A172 (cell line): ENCODE measurements at regions not wholly inside any gene's neighbourhood (a gene's known extent, or its start where the extent isn't known, plus 50 kb on each side); places are given as distances from the start of the nearest gene placed in this dataset.
"Not testable (repeated sequence)": the region's sequence is repeated elsewhere in the genome, so short reads cannot be mapped to it uniquely, and the experiment has no call there.

Experiments
- DNase-seq: peaks from one replicate; pipeline ENCODE4 v3.0.0-alpha.2; 2015; ENCODE audit warnings: low spot score

GRCh38 chr11:95442531-95443050 lies 211.6 kb upstream of the SESN3 start:
- no peak for DNase-seq

- no peak for DNase-seq
Measured at GRCh38 chr11:95435628-95436353, 204.8 kb upstream of the SESN3 start.

- no peak for DNase-seq
Measured at GRCh38 chr11:95435192-95435591, 204.2 kb upstream of the SESN3 start.

DNA sequence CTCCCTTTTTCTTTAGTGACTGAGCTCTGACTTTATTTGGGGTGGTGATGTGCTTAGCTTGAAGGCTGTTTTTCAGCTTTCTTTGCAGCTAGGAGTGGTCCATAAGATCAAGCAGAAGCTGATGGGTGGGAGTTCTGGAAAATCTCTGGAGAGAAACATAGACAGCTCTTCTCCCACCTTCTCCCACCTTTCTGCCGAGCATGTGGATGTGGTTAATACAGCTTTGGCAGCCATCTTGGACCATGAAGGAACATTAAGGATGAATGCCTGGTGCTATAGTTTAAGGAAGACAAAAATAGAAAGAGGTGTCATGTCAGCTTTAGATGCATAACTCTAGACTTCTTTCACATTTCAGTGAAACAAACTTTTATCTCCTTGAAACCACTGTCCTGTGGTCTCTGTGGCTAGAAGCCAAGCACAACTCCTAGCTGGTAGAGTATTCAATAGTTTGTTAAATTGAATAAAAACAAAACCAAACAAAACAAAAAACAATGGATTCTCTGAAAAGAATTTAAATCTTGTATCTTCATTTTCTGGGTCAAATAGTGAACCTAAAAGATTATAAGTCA lies 203.6 kb upstream of the SESN3 start:
- DNase-seq, result no peak

DNA sequence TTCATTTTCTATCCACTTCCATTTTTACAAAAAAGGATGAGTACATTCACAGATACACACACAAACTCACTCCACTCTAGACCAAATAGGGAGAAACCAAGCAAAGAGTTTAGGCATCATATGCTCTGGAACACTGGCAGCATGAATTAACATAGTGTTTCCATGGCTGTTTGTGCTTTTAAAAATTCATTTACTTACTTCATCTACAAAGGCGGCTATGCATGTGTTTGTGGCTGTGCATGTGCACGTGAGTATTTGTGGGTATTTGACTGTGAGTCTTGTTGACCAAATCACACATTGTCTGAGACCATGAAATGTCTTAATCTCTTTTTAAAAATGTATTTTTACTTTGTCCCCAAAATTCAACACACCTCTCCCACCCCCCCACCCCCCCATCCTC lies 203.0 kb upstream of the SESN3 start:
- no peak for DNase-seq

- no peak for DNase-seq
Measured at GRCh38 chr11:95432714-95433503, 201.9 kb upstream of the SESN3 start.

GRCh38 chr11:95429376-95429907 lies 198.4 kb upstream of the SESN3 start:
- no peak for DNase-seq

GRCh38 chr11:95426823-95427462 lies 195.9 kb upstream of the SESN3 start:
- DNase-seq, result no peak

DNA sequence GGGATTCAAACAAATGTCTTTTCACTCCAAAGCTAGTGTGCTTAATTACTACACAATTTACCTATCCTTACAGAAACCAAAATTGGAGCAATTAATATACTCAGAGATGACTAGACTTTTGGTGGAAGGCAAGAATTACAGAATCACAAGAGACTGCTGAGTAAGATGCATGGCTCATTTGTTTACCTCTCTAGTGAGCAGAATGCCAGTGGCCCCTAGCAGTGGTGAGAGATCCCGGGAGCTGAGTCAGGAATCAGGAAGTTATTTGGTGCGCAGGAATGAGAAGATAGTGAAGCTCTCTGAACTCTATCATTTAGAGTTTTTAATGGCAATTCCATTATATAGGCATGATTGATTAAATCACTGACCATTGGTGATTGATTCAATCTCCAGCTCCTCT lies 188.9 kb upstream of the SESN3 start:
- DNase-seq, result no peak

DNA sequence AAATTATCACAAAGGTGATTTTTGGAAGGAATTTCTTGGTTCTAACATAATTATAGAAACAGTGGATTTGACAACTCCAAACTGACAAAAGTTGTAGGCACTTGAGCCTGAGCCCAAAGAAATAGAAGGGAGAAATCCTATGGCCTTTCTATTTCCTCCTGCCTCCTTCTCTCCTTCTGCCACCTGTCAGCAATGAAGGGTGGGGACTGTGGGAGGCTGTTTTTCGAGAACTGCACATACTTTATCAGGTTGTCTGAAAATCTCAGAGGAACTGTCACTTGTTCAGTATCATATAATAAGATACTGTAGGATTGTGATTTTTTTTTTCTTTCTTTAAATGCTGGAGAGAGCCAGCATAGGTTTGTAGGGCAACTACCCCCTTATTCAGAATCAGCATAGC lies 187.9 kb upstream of the SESN3 start:
- DNase-seq, result no peak

- DNase-seq, result no peak
Measured at GRCh38 chr11:95417832-95418231, 186.8 kb upstream of the SESN3 start.

GRCh38 chr11:95415837-95416304 lies 184.9 kb upstream of the SESN3 start:
- DNase-seq, result no peak

DNA sequence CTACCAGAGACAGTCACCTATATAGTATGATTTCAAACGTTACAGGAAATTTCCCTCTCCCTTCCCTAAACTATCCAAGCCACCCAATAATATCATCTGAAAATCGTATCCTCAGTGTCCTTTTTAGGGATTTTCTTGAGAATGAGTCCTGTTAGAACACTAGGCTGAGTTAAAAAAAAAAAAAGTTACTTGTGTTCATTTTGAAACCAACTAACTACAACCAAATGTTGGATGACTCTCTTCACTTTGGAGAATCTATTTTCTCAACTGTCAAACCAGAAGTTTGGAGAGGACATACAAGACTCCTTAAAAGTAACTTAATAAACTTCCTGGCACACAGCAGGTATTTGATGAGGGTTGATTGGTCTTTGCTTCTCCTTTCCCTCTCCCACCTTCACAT lies 183.2 kb upstream of the SESN3 start:
- no peak for DNase-seq

DNA sequence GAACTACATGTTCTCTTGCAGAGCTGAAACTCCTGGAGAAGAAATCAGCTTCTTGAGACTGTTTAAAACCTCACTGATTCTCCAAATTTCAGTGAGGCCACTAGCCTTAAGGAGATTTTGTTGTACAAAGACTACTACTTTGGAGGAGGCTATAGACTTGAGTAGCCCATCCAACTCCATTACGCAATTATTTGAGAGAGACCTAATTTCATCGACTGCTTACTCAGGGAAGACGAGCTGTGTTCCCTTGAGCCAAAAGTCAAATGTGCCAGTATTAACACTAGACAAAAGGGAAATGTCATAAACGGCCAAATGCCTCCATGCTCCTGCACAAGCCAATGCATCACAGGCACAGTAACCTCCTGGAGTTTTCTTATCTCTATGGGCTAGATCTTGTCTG lies 182.8 kb upstream of the SESN3 start:
- no peak for DNase-seq

GRCh38 chr11:95413021-95413420 lies 182.0 kb upstream of the SESN3 start:
- no peak for DNase-seq

DNA sequence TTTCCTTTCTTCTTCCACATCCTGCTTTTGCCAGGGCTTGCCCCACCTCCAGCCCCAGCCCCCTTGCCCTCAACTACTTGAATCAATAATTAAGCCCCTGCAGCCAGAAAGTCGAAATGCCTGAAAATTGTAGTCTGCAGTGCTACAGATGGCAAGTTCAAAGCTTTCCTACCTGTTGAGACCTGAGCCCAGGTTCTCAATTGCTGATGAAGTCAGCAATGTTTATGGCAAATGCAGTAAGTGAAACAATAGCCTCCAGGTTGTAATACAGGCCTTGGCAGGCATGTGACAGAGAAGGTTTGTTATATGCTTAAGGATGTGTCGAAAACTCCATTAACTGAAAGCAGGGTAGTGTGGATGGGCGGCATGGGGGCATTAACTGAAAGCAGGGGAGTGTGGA lies 181.1 kb upstream of the SESN3 start:
- no peak for DNase-seq

- not testable (repeated sequence) for DNase-seq
Measured at GRCh38 chr11:95410707-95411106, 179.7 kb upstream of the SESN3 start.

GRCh38 chr11:95406271-95406670 lies 175.3 kb upstream of the SESN3 start:
- no peak for DNase-seq

DNA sequence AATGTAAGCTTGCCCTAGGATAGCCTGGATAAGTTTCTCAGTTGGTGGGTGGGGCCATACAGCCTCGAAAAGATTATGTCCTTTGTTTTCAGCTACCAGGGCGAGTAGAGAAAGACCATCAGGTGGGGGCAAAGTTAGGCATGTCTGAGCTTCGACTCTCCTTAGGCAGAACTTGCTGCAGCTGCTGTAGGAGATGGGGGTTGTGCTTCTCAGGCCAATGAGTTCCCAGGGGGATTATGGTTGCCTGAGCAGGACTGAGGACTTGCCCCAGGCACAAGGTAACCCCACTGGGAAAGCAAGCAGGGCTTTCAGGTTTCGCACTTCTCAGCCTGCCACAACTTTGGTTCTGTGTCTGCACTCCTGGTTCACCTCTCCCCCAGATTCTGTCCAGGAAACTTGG lies 173.4 kb upstream of the SESN3 start:
- no peak for DNase-seq

- no peak for DNase-seq
Measured at GRCh38 chr11:95398437-95399112, 167.6 kb upstream of the SESN3 start.

GRCh38 chr11:95392644-95393043 lies 161.6 kb upstream of the SESN3 start:
- no peak for DNase-seq
